K562 (cell line): ENCODE measurements at regions not wholly inside any gene's neighbourhood (a gene's known extent, or its start where the extent isn't known, plus 50 kb on each side); places are given as distances from the start of the nearest gene placed in this dataset.

Experiments used
- ATAC-seq: fragments of 200-7000 bp; cut with Tn5 transposase; 3 replicates; pipeline ENCODE4 v1.9.1; 2020; ENCODE audit warnings: moderate library complexity
- BruUV-seq: library from RNA; stranded (reverse); fragments of 400-500 nt; replicated peaks from 2 replicates; lab custom pipeline; 2021; lab: Mats Ljungman, UMichigan
- CTCF ChIA-PET: fragments of 300-600 bp; formaldehyde crosslinking; extraction: SDS; loops from one replicate; lab custom pipeline; 2021; ENCODE audit warnings: low intra/inter-chr PET ratio; lab: Yijun Ruan, JAX
- POLR2A ChIA-PET: fragments of 300-600, 350-650 bp; sonication (Branson Sonifier 250); formaldehyde crosslinking; extraction: SDS; loops from one replicate; lab custom pipeline; 2021; ENCODE audit warnings: antibody characterized with exemption, inconsistent platforms; lab: Yijun Ruan, JAX
- DNase-seq, 4 experiments: peaks; one replicate each; pipeline versions ENCODE4 v3.0.0 to v3.0.0-alpha.2; 2011 to 2018; ENCODE audit warnings: low spot score in 3 of 4, mixed read lengths in 3 of 4; ENCODE audit errors: extremely low read depth in 1 of 4
- FAIRE-seq: peaks from 2 replicates; lab custom pipeline; 2011; peaks lifted over from hg19 to GRCh38; lab: Jason Lieb, UNC
- H2AFZ ChIP-seq: 2 replicates; pipeline ENCODE4 v1.6.0; 2011; ENCODE audit warnings: low read depth, low read length, control low read depth, inconsistent platforms
- H3K27ac ChIP-seq: fragments of 200-600 bp; 3 replicates; pipeline ENCODE4 v1.8.0; 2011; ENCODE audit warnings: low read depth, mild to moderate bottlenecking, control low read depth, inconsistent platforms, low read length, moderate library complexity, mixed read lengths; ENCODE audit errors: extremely low read depth
- H3K27me3 ChIP-seq, 2 experiments: fragments of 300-600 bp in 1 of 2; 2 replicates in 1 of 2; 3 replicates in 1 of 2; pipeline versions ENCODE4 v1.6.0 to v1.8.0; 2011; ENCODE audit warnings: inconsistent platforms in 2 of 2, low read length in 2 of 2, mild to moderate bottlenecking in 1 of 2, mixed read lengths in 1 of 2, moderate library complexity in 1 of 2; ENCODE audit not compliant: control insufficient read depth in 2 of 2, insufficient read depth in 2 of 2
- H3K36me3 ChIP-seq: fragments of 300-600 bp; 3 replicates; pipeline ENCODE4 v1.8.0; 2011; ENCODE audit warnings: mild to moderate bottlenecking, low read length, inconsistent platforms; ENCODE audit not compliant: control insufficient read depth, insufficient read depth
- H3K4me1 ChIP-seq, 2 experiments: fragments of 200-600 bp in 1 of 2; replicated peaks in 1 of 2; 2 replicates in 1 of 2; 3 replicates in 1 of 2; pipeline versions ENCODE4 v1.5.1 to v1.8.0; 2011; ENCODE audit warnings: inconsistent platforms in 2 of 2, low read length in 2 of 2, mild to moderate bottlenecking in 1 of 2, mixed read lengths in 1 of 2, moderate library complexity in 1 of 2; ENCODE audit not compliant: control insufficient read depth in 2 of 2, insufficient read depth in 2 of 2
- H3K4me2 ChIP-seq: 2 replicates; pipeline ENCODE4 v1.6.1; 2011; ENCODE audit warnings: low read length, control low read depth, inconsistent platforms, mixed read lengths; ENCODE audit not compliant: insufficient read depth
- H3K4me3 ChIP-seq: fragments of 200-600 bp; sonication (generic), shearing (Covaris generic); 2 replicates; pipeline ENCODE4 v1.5.1; 2016; ENCODE audit warnings: control low read depth, inconsistent platforms
- H3K79me2 ChIP-seq: fragments of 200-600 bp; 3 replicates; pipeline ENCODE4 v1.8.0; 2011; ENCODE audit warnings: low read length, inconsistent platforms; ENCODE audit not compliant: control insufficient read depth, insufficient read depth
- H3K9ac ChIP-seq, 2 experiments: 2 replicates each; pipeline versions ENCODE4 v1.6.0 to v1.6.1; 2011; ENCODE audit warnings: low read depth in 2 of 2, low read length in 2 of 2, control low read depth in 1 of 2, inconsistent platforms in 1 of 2, mild to moderate bottlenecking in 1 of 2, mixed read lengths in 1 of 2; ENCODE audit not compliant: insufficient read depth in 1 of 2
- H3K9me1 ChIP-seq: one replicate; pipeline ENCODE4 v1.6.0; 2011; ENCODE audit warnings: inconsistent platforms, mild to moderate bottlenecking, low read length, moderate library complexity; ENCODE audit not compliant: control insufficient read depth, insufficient read depth
- H3K9me3 ChIP-seq: replicated peaks from 2 replicates; pipeline ENCODE4 v1.5.1; 2011; ENCODE audit warnings: low read depth, low read length, inconsistent platforms; ENCODE audit not compliant: control insufficient read depth, insufficient read depth
- H4K20me1 ChIP-seq: replicated peaks from 2 replicates; pipeline ENCODE4 v1.6.1; 2011; ENCODE audit warnings: low read length, inconsistent platforms, mixed read lengths; ENCODE audit not compliant: control insufficient read depth, insufficient read depth
- FOXP1 ChIP-seq: sonication (generic); formaldehyde crosslinking; IDR thresholded peaks from 2 replicates; pipeline ENCODE4 v1.8.0; 2022; ENCODE audit warnings: mild to moderate bottlenecking, missing genetic modification reagents
- GATAD2B ChIP-seq: fragments of 450-650 bp; IDR thresholded peaks from 2 replicates; pipeline ENCODE4 v1.6.1; 2017; ENCODE audit warnings: mild to moderate bottlenecking, borderline replicate concordance
- JUN ChIP-seq, 2 experiments: sonication (generic) in 1 of 2; formaldehyde crosslinking in 1 of 2; IDR thresholded peaks; 2 replicates each; pipeline versions ENCODE4 v1.6.1 to v1.8.0; 2012 to 2022; ENCODE audit warnings: borderline replicate concordance in 2 of 2, mild to moderate bottlenecking in 2 of 2, improper control_type of control experiment in 1 of 2, low read depth in 1 of 2, low read length in 1 of 2, missing genetic modification reagents in 1 of 2
- MAZ ChIP-seq, 2 experiments: fragments of 450-650 bp in 1 of 2; sonication (generic) in 1 of 2; formaldehyde crosslinking; IDR thresholded peaks in 1 of 2; conservative IDR thresholded peaks in 1 of 2; 2 replicates each; pipeline versions ENCODE4 v1.4.0 to v1.5.0; 2020; ENCODE audit warnings: mild to moderate bottlenecking in 1 of 2, missing genetic modification reagents in 1 of 2
- MGA ChIP-seq: fragments of 450-650 bp; IDR thresholded peaks from 2 replicates; pipeline ENCODE4 v1.6.1; 2016; ENCODE audit warnings: mild to moderate bottlenecking, moderate library complexity
- NFE2L1 ChIP-seq: fragments of 450-650 bp; IDR thresholded peaks from 2 replicates; pipeline ENCODE4 v1.6.1; 2016; ENCODE audit warnings: missing genetic modification characterization, low read depth, mild to moderate bottlenecking, missing compliant biosample characterization, moderate library complexity, borderline replicate concordance
- NR4A1 ChIP-seq, 2 experiments: fragments of 250-450 bp in 1 of 2; fragments of 450-650 bp in 1 of 2; sonication (Bioruptor Pico) in 1 of 2; IDR thresholded peaks; 2 replicates each; pipeline versions ENCODE4 v1.4.0 to v1.6.1; 2016 to 2020; ENCODE audit warnings: mild to moderate bottlenecking in 2 of 2, missing compliant biosample characterization in 1 of 2, missing genetic modification characterization in 1 of 2, moderate library complexity in 1 of 2
- YBX1 ChIP-seq: fragments of 450-650 bp; IDR thresholded peaks from 2 replicates; pipeline ENCODE4 v1.7.1; 2016; ENCODE audit warnings: mild to moderate bottlenecking
- ZNF316 ChIP-seq: fragments of 450-650 bp; IDR thresholded peaks from 2 replicates; pipeline ENCODE4 v1.6.1; 2016
- ZNF766 ChIP-seq: fragments of 200-800 bp; sonication (Bioruptor generic); conservative IDR thresholded peaks from 2 replicates; pipeline ENCODE4 v1.6.1; 2016; ENCODE audit warnings: missing genetic modification characterization, missing compliant biosample characterization
- WGBS: fragments of 100-300 bp; shearing (Covaris generic); methylation state at CpG from one replicate; pipeline ENCODE4 v1.1.6; 2016; ENCODE audit warnings: low coverage, mixed read lengths; ENCODE audit not compliant: insufficient coverage; ENCODE audit errors: missing lambda C conversion rate; 5-methylcytosine and 5-hydroxymethylcytosine counted together
- in situ Hi-C: fragments of 300-500 bp; cut with MboI; formaldehyde crosslinking; loops from 4 replicates; pipeline ENCODE4 v1.15.0; 2018; ENCODE audit warnings: inconsistent platforms, mixed read lengths
- intact Hi-C: fragments of 100-400 bp; cut with micrococcal nuclease; formaldehyde crosslinking; loops from 2 replicates; pipeline ENCODE4 v1.14.2; 2022

- Histone ChIP-seq H3K27me3 (no peaks in the 10 kb centered on the region), H3K9ac (no peak overlapping the region), H4K20me1 (no peaks in the 10 kb centered on the region), H3K4me1 (no peaks in the 10 kb centered on the region), H3K4me2 (no peak overlapping the region), H3K9me1 (no peaks in the 10 kb centered on the region), H3K9me3 (no peaks in the 10 kb centered on the region), H3K36me3 (no peaks in the 10 kb centered on the region), H3K4me3 (no peak overlapping the region), H3K79me2 (no peaks in the 10 kb centered on the region), H3K27ac (no peak overlapping the region), H2AFZ (no peak overlapping the region)
- no peak for ATAC-seq
- in situ Hi-C loops: loop anchor here (25.0 kb wide), 1 partner anchor 1424 kb away; no protein-coding TSS in a partner anchor
- BruUV-seq: no TSS peak
- WGBS: 0% methylated on average over 2 of the region's 3 CpGs
- ChIA-PET POLR2A (no interaction called here), CTCF (interaction anchor here (1.7 kb wide), 1 partner anchor 1920 kb away, joined by 4 read pairs; no protein-coding TSS in a partner anchor)
- no peak for TF ChIP-seq MAZ (CRISPR knock-in tag; conservative IDR thresholded peaks at IDR 0.05 in 1 of 2, IDR thresholded peaks at IDR 0.05 in 1 of 2)
- no peak for TF ChIP-seq MGA
- no peak for TF ChIP-seq FOXP1 (CRISPR knock-in tag)
- TF ChIP-seq JUN (IDR thresholded peaks at IDR 0.05; ENCODE audit: borderline replicate concordance, low read depth, low read length): no peak
- no peak for TF ChIP-seq JUN (CRISPR knock-in tag; IDR thresholded peaks at IDR 0.05; ENCODE audit: borderline replicate concordance)
- no peak for TF ChIP-seq GATAD2B
- no peak for TF ChIP-seq YBX1
- TF ChIP-seq ZNF766 (CRISPR knock-in tag): no peak
- no peak for TF ChIP-seq NR4A1 (CRISPR knock-in tag; IDR thresholded peaks at IDR 0.05)
- no peak for TF ChIP-seq NR4A1 (tag; IDR thresholded peaks at IDR 0.05)
- no peak for TF ChIP-seq ZNF316
- TF ChIP-seq NFE2L1 (tag): no peak
- intact Hi-C loops: loop anchor here (5.0 kb wide), 2 partner anchors 904 to 1924 kb away; no protein-coding TSS in a partner anchor
- FAIRE-seq: no peak
- DNase-seq: no peak
Observed at GRCh38 chr2:137836671-137837070, 127.6 kb upstream of the HNMT start.
